Mammary epithelial cell (primary cell): ENCODE measurements at regions not wholly inside any gene's neighbourhood (a gene's known extent, or its start where the extent isn't known, plus 50 kb on each side); places are given as distances from the start of the nearest gene placed in this dataset.
"Not testable (repeated sequence)": the region's sequence is repeated elsewhere in the genome, so short reads cannot be mapped to it uniquely, and the experiment has no call there.

ENCODE experiments used
- CTCF ChIP-seq, 2 donors: IDR thresholded peaks in 1 of 2; conservative IDR thresholded peaks in 1 of 2; 2 replicates each; pipeline ENCODE4 v1.5.1; 2011 to 2012; ENCODE audit warnings: inconsistent platforms in 2 of 2, low read length in 2 of 2, mild to moderate bottlenecking in 2 of 2, control low read depth in 1 of 2, low read depth in 1 of 2; ENCODE audit not compliant: insufficient read depth in 1 of 2; ENCODE audit errors: extremely low read depth in 1 of 2
- EZH2 ChIP-seq: IDR thresholded peaks from 2 replicates; pipeline ENCODE4 v1.6.1; 2012; ENCODE audit warnings: low read length, inconsistent platforms, borderline replicate concordance

GRCh38 chr21:9765538-9765937 is 755.8 kb upstream of the TPTE start:
- TF ChIP-seq CTCF (conservative IDR thresholded peaks at IDR 0.05 in 1 of 2, IDR thresholded peaks at IDR 0.05 in 1 of 2; ENCODE audit: extremely low read depth in 1 of 2, insufficient read depth in 1 of 2, low read depth in 1 of 2, low read length in 2 of 2); EZH2: not testable (repeated sequence)
